ENCODE measurements at regions not wholly inside any gene's neighbourhood (a gene's known extent, or its start where the extent isn't known, plus 50 kb on each side); places are given as distances from the start of the nearest gene placed in this dataset.

DNA sequence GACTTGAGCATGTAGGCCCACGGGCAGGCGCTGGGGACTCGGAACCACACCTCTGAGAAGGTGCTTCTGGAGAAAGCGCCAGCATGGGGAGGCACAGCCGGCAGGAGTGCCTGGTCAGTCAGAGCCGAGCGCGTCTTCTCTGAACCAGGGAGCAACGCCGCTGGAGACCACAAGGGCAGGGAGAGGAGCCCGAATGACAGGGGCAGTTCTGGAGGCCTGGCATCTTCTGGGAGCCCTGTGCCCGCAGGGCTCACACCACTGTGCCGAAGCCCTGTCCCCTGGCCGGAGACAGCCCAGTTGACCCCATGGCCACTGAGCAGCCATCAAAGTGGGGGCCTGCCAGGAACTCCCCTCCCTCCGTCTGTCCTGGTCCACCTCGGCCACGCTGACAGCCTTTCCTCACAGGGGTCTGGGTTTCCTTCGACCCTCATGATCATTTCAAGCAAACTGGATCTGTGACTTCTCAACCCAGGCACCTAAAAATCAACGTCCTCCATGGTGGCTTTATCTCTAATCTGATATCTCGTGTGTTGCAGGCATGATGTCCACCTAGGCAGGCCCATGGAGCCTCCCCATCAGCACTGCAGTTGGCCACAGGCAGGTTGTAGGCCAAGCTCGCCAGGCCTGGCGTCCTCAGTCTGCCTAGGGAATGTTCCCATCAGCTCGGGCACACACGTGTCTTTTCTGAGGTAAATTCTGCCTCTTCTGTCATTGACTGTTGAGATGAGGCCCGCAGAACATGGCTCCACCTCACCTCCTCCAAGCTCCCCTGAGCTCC is 299.3 kb upstream of the RTL1 start:
- TF ChIP-seq POLR2A (IDR thresholded peaks at IDR 0.05; ENCODE audit: low read depth, low read length) (no peak), POLR2AphosphoS5 (IDR thresholded peaks at IDR 0.05; ENCODE audit: low read depth, low read length) (no peak), SPI1 (IDR thresholded peaks at IDR 0.05; ENCODE audit: low read depth, low read length) (no peak), TAF1 (IDR thresholded peaks at IDR 0.05; ENCODE audit: low read depth, low read length) (no peak)
